Kidney (tissue), 13 donors: ENCODE measurements at regions not wholly inside any gene's neighbourhood (a gene's known extent, or its start where the extent isn't known, plus 50 kb on each side); places are given as distances from the start of the nearest gene placed in this dataset.

Experiments used
- DNase-seq, 5 donors: peaks; one replicate each; pipeline ENCODE4 v3.0.0-alpha.2; 2013 to 2020
- FAIRE-seq: peaks from 2 replicates; lab custom pipeline; 2012; peaks lifted over from hg19 to GRCh38; lab: Jason Lieb, UNC
- H3K27ac ChIP-seq, 2 donors: one replicate each; pipeline ENCODE4 v1.7.0; 2013; ENCODE audit warnings: low read depth in 2 of 2, low read length in 2 of 2, inconsistent platforms in 1 of 2
- H3K27me3 ChIP-seq: one replicate; pipeline ENCODE4 v1.7.1; 2013; ENCODE audit warnings: low read length, inconsistent platforms; ENCODE audit not compliant: control insufficient read depth, insufficient read depth
- H3K36me3 ChIP-seq, 3 donors: one replicate each; pipeline versions ENCODE4 v1.7.0 to v1.7.1; 2013; ENCODE audit warnings: low read length in 3 of 3, control low read depth in 1 of 3, inconsistent platforms in 1 of 3; ENCODE audit not compliant: insufficient read depth in 3 of 3, control insufficient read depth in 2 of 3
- H3K4me1 ChIP-seq, 3 donors: one replicate each; pipeline versions ENCODE4 v1.7.0 to v1.7.1; 2013; ENCODE audit warnings: low read length in 3 of 3, inconsistent platforms in 1 of 3, low read depth in 1 of 3; ENCODE audit not compliant: control insufficient read depth in 2 of 3, insufficient read depth in 2 of 3
- H3K4me3 ChIP-seq, 3 donors: one replicate each; pipeline versions ENCODE4 v1.7.0 to v1.8.1; 2013; ENCODE audit warnings: low read length in 3 of 3, control low read depth in 1 of 3, inconsistent platforms in 1 of 3
- H3K9ac ChIP-seq, 3 donors: one replicate each; pipeline versions ENCODE4 v1.7.0 to v1.7.1; 2013; ENCODE audit warnings: low read length in 3 of 3, control low read depth in 1 of 3, inconsistent platforms in 1 of 3
- H3K9me3 ChIP-seq, 3 donors: one replicate each; pipeline versions ENCODE4 v1.7.0 to v1.7.1; 2013; ENCODE audit warnings: low read length in 3 of 3, control low read depth in 1 of 3, inconsistent platforms in 1 of 3; ENCODE audit not compliant: control insufficient read depth in 2 of 3, insufficient read depth in 1 of 3
- CTCF ChIP-seq: IDR thresholded peaks from 3 replicates; pipeline ENCODE4 v1.5.1; 2012; ENCODE audit warnings: mild to moderate bottlenecking, moderate library complexity, borderline replicate concordance; ENCODE audit not compliant: insufficient read depth; ENCODE audit errors: extremely low read depth
- intact Hi-C: fragments of 100-400 bp; cut with DNase I; formaldehyde crosslinking; loops from one replicate; pipeline ENCODE4 v1.11.1; 2022
- donor health status: control.
- donor health status: control.
- donor health status: control.
- donor health status: control.
- donor health status: control.
- donor health status: DM: yes; HTN: yes; CAD: no.
- donor health status: Normal renal cell carcinoma (clear cell type).

GRCh38 chr2:65500310-65501040, 68.1 kb upstream of the SPRED2 start:
- Histone ChIP-seq H3K27me3 (no peaks in the 10 kb centered on the region), H3K9me3 (no peaks in the 10 kb centered on the region), H3K4me1 (no peaks in the 10 kb centered on the region), H3K4me3 (no peak overlapping the region), H3K9ac (no peak overlapping the region), H3K27ac (no peak overlapping the region), H3K36me3 (no peaks in the 10 kb centered on the region)
- TF ChIP-seq CTCF, result no peak
- DNase-seq (no peak), FAIRE-seq (no peak)
- intact Hi-C loops, result no loop called here

GRCh38 chr2:65499216-65499615, 66.8 kb upstream of the SPRED2 start:
- intact Hi-C loops, result no loop called here

GRCh38 chr2:65498396-65498795, 66.0 kb upstream of the SPRED2 start:
- H3K4me3 ChIP-seq, result no peak overlapping the region
- H3K27ac ChIP-seq, result no peak overlapping the region
- DNase-seq, result no peak
- FAIRE-seq, result no peak
- no peak overlapping the region for H3K9ac ChIP-seq
- H3K9me3 ChIP-seq, result no peaks in the 10 kb centered on the region
- intact Hi-C loops, result no loop called here
- no peak for TF ChIP-seq CTCF
- H3K27me3 ChIP-seq, result no peaks in the 10 kb centered on the region
- no peaks in the 10 kb centered on the region for H3K4me1 ChIP-seq
- H3K36me3 ChIP-seq, result no peaks in the 10 kb centered on the region

More at GRCh38 chr2:65499216-65499615, 66.8 kb upstream of the SPRED2 start:
- H3K36me3 ChIP-seq, result no peaks in the 10 kb centered on the region
- H3K4me1 ChIP-seq, result no peaks in the 10 kb centered on the region
- TF ChIP-seq CTCF, result no peak
- no peaks in the 10 kb centered on the region for H3K27me3 ChIP-seq
- FAIRE-seq (no peak), DNase-seq (no peak)
- no peak overlapping the region for H3K9ac ChIP-seq
- H3K27ac ChIP-seq, result no peak overlapping the region
- H3K4me3 ChIP-seq, result no peak overlapping the region
- H3K9me3 ChIP-seq, result no peaks in the 10 kb centered on the region
